Suppressor macrophage treated with lipopolysaccharide for 1 hour (primary cell): ENCODE measurements at regions not wholly inside any gene's neighbourhood (a gene's known extent, or its start where the extent isn't known, plus 50 kb on each side); places are given as distances from the start of the nearest gene placed in this dataset.

ENCODE experiments used
- DNase-seq, 3 donors: peaks; one replicate each; pipeline ENCODE4 v3.0.0-alpha.2; 2020 to 2022

DNA sequence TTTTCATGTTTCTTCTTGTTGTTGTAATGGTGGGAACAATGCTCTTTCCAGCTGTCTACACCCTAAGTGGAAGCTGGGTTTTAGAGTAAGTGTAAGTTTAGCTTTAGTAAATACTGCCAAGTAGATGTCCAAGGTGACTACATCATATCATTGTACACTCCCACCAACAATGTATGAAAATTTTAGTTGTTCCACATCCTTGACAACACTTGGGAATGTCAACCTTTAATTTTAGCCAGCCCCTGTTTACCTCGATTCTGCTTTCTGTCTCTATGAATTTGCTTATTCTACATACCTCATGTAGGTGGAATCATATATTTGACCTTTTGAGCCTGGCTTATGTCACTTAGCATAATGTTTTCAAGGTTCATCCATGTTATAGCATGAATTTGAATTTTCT, 93.0 kb downstream of the MTPAP start:
- no peak for DNase-seq

DNA sequence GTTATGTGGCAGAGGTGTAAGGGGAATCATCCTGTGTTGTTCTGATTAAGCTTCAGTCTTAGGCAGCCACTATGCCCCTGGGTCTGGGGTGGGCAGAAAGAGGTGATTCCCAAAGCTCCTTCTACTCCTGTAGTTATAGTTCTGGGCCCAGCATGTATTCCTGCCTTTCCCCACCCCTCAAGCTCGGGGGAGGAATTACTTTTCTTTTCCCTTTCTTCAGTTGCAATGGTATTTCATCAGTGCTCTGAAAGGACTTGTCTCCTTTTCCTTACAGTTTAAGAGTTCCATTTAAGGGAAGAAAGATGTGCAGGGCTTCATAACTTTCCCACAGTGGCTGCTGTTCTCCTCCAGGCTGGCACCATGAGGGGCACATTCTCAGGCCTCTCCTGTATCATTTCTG, 94.2 kb downstream of the MTPAP start:
- no peak for DNase-seq

DNA sequence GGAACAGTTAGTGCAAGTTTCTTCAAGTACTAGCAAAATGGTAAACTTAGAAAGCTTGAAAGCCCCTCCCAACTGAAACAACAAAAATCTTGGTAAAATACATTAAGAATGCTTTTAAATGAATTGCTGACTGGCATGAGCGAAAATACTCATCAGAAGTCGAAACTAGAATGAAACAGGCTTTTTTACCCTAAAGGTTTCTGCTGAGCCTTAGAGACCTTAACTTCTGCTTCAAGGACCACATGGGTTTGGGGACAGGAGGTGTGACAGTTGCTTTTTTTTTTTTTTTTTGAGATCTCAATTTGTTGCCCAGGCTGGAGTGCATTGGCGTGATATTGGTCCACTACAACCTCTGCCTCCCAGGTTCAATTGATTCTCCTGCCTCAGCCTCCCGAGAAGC, 100.3 kb downstream of the MTPAP start:
- DNase-seq = no peak

DNA sequence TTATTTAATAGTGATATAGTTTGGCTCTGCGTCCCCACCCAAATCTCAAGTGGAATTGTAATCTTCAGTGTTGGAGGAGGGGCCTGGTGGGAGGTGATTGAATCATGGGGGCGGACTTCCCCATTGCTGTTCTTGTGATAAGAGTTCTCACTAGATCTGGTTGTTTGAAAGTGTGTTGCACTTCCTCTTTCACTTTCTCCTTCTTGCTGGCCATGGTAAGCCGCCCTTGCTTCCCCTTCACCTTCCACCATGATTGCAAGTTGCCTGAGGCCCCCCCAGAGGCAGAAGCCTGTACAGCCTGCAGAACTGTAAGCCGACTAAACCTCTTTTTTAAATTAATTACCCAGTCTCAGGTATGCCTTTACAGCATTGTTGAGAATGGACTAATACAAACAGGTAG, 101.4 kb downstream of the MTPAP start:
- DNase-seq = peak; percentile 37 to 46 (median 37)

DNA sequence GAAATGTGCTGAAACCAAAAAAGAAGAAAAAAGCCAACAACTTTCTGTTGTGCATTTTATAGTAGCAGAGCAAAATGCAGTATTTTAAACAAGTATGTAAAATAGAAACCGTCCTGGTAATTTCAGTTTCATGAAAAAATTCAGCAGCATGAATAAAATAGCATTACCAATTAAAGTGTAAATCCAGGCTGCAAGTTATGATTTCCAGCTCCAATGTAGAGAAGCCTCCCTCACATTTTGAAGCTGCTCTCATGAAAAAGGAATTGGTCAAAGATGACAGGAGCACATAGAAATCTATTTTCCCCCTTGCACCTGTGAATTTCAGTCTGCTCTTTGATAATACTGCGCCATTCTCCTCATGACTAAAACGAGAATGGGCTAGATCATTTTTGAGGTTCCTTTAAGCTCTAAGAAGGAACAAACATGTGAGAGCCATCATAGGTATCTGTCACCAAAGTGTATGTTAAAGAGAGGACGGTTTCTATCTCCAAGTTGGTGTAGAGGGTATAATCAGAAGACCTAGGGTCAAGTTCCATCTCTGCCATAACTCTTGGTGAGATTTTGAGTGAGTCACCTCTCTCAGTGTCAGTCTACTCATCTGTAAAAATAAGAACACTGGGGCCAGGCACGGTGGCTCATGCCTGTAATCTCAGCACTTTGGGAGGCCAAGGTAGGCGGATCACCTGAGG, 107.5 kb downstream of the MTPAP start:
- no peak for DNase-seq

DNA sequence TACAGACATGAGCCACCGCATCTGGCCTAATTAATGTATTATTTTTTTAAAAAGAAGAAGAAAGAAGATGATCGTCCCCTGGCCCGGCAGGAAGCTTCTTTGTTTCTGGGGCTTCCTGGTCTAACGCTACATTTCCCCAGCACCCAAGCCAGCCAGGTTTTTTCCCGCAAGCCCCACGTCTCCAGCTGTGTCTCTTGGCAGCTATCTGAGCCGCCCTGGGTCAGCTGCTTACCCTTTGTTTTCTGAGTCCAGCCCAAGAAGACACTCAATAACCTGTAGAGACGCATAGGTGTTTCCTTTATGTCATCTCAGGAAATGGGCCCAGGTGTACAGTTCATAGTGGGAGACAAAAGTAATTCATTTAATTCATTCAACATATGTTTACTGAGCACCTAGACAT, 110.2 kb downstream of the MTPAP start:
- DNase-seq = no peak

DNA sequence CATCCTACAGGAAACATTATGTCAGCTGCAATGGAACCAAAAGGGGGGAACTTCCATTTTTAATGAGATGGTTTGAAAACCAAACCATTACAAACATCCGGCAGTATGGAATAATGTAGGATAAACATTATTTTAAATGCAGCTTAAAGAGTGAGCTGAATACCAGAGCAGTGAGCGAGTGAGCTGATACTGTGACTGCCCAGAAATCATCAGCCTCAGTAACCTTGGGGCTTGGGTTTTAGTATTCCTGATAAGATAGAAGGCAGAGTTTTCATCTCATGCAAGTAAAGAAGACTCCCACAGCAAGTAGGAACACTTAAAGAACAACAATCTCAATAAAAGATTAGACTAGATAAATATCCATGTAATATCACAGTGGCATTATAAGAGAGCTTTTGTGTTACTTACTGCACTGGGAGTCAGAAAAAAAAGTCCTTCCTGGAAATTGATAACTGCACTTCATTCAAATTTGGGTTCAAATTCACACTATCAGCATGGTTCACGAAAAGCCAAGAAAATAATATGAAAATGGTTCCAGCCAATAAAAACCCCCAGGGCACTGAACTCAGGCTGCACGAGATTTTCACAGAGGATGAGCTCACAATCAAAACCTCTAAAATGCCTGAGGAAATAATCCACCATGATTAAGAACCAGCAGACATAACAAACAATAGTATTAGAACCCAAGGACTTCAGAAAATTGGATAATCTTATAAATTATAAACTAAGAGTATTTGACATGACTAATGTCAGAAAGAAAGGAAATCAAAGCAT, 115.7 kb downstream of the MTPAP start:
- DNase-seq = no peak

DNA sequence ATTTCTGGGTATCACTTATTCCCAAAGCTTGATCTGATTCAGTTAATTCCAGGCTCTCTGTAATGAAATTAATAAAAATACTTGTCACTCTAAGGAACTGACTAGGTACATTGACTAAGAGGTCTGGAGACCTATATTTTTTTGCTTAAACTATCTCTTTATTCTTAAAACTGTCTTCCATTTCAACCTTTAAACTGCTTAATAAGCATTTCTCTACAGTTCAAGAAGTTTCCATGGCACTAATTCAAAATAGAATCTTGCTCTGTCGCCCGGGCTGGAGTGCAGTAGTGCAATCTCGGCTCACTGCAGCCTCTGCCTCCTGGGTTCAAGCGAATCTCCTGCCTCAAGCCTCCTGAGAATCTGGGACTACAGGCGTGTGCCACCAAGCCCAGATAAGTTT, 117.4 kb downstream of the MTPAP start:
- DNase-seq = no peak

DNA sequence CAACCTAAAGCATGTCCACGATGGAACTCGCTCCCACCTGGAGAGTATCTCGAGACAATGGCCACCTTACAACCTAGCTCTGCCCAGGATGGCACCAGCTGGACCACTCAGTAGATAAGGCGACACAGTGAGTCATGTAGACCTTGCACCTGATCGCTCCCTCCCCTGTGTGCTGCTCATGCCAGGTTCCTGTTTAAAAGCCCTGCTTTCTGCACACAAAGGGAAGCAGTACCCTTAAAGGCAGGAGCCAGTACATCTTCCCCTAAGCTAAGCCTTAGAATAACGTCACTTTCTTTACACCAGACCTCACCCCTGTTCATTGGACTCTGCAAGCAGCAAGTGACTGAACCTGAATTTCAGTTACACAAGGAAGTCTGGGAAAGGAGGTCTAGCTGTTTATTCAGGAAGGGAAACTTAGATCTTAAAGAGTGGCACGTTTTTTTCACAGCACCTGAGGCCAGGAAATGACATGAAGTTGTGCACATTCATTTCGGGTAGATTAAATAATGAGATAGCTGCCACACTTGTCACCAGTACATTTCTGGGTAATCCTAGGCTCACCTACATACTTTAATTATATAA, 117.9 kb downstream of the MTPAP start:
- DNase-seq = no peak

DNA sequence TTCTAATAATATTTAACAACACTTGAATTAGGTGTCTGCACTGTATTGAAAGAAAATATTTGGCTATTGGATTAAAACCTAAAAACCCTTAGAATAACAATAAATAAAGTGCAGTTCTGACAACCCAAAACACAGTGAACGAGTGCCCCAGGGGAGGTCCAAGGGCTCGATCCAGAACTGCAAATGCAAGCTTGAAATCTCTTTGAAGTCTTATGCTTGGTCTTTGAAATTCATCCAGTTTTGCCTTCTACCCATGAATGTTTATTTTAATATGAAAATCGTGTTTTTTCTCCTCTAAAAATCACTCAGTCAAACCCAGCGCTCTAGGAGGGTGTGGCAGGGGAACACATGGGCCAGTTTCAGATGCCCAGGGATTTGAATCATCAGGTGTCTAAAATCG, 119.5 kb downstream of the MTPAP start:
- DNase-seq = peak in 1 of 3 donors; percentile 12

DNA sequence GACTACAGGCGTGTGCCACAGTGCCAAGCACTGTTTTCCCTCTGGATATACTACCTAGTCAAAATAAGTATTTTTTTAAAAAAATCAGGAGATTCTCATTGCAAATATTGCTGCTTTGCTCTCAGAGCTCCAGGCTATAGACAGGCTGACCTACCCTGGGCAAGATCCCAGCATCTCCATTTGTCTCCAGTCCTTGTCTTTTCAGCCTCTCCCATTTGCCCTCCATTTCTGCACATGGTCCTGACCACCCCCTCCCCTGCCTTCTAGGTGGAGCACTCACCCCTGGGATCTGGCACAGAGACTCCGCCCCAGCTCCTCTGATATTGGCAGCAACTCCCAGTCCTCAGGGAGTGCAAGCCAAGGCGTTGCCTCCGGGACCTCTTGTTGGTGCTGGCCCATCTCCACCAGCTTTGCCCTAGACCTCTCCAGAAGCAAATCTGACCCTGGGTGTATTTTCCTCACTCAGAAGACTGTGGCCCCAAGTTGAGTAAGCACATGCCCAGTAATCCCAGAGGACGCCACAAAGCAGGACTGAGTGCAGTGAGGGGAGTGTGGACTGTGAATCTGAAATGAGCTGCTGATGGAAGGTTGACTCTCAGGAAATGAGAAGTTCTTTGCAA, 120.6 kb downstream of the MTPAP start:
- peak in 1 of 3 donors; percentile 13 for DNase-seq

DNA sequence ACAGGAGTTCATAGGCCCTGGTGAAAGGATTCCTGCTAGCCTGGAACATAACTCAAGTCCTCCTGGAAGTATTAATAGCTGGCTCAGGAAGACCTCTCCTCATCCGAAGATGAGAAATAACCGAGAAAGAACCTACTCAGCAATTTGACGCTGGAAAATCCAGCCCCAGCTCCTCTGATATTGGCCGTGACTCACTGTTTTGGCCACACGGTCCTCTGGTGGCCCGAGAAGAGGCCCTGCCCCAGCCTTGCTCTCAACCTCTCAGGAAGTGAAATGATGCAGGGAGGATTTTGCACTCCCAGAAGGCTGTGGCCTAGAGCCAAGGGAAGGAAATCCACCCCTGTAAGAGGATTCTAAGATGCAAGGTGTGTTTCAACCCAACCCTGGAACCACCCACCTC, 121.6 kb downstream of the MTPAP start:
- DNase-seq = peak in 2 of 3 donors; percentile 23 to 25

DNA sequence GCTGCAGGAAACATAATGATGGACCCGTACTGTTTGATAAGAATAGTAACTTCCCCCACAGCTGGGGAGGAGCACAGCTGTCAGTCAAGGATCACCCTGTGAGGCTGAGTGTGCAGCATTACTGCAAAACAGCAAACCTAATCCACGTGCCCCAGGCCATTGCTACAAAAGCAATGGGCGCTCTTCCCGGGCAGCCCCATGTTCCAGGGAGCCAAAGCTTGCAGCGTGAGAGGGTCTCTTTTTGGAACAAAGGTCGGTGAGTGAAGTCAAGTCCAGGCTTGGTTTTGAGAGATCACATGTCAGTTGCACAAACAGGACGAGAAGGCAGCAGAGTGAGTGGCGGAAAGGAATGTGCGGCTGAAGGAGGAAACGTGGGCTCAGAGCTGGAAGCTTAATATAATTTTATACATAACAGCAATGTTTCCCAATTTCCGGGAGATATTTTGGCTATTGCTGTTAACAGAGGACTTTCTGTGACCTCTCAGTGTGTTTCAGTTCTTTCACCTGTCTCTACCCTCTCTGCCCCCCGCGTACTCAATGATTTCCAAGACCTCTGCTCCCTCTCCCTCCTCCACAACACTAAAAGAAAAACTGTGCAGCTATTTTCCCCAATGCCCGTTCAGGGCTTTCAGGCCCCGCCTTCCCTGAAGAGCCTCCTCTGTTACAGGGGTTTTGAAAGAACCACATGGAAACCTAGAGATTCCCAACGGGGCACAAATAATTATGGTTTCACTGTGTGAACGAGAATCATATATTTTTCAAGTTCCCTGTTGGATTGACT, 128.9 kb downstream of the MTPAP start:
- peak; percentile 19 to 39 (median 22) for DNase-seq

DNA sequence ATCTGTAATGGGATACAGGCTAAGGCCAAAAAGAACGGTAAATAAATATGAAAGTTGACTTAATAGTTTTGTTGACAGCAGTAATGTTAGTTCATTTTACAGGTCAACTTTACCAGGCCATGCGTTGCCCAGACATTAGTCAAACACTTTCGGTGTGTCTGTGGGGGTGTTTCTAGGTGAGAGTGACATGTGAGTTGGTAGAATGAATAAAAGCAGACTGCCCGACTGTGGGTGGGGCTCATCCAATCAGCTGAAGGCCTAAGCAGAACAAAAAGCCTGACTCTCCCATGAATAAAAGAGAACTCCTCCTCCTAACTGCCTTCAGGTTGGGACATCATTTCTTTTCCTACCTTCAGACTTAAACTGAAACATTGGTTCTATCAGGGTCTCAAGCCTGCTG, 132.3 kb downstream of the MTPAP start:
- no peak for DNase-seq

DNA sequence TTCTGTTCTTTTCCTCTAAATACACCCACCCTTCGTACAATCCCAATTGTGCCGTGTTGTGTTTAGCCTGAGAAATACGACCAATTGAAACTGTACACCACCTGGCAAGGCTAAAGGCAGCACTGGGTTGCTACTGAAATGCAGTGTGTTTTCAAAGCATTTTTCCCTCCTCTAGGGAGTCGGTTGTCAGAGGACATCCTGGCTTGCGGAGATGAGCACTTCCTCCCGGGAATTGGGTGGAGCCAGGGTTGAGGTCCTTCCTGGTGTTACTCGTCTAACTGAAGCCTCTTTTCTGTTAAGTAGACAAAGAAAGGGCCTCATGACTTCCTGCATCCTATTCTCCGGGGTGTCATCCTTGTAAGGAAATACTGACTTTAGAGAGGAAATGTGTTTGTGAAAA, 133.5 kb downstream of the MTPAP start:
- DNase-seq = no peak

DNA sequence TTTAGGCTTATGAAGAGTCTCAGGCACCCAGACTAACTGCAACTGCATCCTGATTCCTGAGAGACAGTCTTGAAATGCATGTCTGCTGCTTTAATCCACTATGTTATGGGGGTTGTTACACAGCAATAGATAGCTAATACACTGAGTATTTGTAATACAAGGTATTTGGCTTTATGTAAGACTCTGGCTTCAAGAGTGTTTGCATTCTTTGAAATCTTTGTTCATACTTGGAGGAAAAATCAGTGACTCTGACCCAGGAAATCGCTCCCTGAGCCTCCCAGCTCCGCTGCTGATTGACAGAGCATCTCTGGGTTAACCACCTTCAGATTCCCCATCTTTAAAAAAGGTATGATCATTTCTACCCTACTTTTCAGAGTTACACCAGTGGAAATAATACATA, 133.9 kb downstream of the MTPAP start:
- DNase-seq = no peak

DNA sequence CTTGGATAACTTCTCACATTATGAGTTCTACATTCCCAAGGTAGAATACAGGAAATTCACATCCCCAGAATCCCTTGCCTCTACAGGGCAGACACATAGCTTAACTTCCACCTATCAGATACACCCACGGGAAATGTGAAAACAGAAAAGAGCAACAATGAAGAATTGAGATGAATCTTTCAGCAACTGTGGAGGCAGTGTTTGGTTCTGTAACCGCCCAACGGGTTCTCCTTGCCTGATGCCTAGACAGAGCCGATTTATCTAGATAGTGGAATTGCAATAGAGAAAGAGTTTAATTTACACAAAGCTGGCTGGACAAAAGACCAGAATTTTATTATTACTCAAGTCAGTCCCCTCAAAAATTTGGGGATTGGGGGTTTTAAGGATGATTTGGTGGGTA, 138.8 kb downstream of the MTPAP start:
- no peak for DNase-seq

DNA sequence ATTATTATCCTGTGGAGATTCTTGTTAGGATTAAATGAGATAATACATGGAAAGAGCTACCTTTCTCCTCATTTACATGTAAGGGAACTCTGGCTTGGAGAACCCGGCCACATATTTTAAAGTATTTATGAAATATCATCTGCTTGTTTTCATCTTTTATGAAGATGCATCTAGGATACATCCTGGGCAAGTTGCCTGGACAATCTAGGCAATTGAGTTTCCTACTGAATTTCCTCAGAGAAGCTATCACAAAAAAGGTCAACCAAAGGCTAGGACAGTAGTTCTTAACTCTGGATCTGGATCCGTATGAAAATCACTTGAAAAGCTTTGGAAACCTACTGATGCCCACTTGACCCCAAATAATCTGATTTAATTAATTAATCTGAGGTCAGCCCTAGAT, 140.7 kb downstream of the MTPAP start:
- no peak for DNase-seq

DNA sequence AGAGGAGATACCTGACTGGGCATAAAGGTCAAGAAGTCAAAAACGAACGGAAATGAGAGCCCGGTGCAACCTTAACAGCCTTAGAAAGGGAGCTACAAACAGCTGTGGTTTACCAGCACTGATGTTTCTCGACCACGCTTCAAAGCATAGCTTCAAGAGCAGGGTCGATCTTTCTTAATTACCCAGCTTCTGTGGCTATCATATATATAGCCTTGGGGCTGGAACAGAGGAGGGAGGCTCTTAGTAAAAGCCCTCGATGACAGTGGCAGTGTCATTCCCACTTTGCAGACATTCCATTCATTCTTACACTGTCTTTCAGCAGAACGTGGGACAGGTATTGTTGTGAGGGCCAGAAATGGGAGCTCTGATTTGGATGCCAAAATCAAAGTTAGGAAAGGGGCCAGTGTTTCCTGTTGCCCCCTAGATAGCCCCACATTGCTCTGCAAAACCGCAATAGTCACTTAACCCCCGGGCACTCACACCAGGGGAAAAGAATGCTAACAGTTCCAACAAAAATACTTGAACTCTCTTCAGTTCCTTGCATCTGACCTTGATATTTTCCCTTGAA, 141.5 kb downstream of the MTPAP start:
- no peak for DNase-seq

DNA sequence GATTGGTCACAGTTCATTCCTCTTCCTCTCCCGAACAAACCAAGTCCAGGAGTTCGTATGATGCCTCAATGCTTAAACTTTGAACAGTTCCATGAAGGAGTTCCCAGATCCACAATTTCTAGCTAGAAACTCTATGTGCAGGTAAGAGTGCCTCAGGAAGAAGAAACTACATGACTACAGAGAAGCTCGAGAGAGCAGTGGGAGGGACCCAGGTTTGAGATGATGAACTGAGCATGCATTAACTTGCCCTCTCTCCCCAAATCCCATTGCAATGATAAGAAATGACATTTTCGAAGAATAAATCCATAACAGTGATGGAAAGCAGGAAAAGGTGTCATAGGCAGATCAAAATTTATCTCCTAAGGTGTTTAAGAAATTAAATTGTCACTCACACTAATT, 140.6 kb upstream of the JCAD start:
- DNase-seq = no peak

DNA sequence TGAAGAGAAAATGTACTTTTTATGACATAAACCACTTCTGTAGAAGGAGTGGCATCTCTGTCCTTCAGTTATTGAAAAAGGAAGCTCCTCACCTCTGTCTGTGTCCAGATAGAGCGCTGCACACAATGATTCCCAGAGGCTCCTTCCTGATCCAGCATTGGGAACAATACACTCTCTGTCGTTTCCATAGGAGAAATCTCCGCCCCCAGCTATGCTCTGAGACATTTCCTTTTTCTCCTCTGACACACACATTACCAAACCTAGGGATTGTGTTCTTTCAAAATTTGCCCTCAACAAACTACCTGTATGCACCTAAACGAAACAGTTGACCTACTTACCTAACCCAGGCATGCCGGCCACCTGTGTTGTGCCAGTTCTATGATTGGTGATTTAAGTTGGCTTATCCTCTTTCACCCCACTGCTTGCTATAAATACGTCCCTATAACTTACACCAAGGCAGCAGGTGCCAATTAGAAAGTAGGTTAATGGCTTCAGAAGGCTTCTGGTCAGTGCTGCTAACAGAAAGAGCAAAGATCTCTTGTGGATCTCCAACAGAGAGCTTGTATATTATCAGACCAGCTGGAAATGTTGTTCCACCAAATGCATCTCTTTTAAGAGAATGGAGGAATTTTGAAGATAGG, 140.1 kb upstream of the JCAD start:
- no peak for DNase-seq

DNA sequence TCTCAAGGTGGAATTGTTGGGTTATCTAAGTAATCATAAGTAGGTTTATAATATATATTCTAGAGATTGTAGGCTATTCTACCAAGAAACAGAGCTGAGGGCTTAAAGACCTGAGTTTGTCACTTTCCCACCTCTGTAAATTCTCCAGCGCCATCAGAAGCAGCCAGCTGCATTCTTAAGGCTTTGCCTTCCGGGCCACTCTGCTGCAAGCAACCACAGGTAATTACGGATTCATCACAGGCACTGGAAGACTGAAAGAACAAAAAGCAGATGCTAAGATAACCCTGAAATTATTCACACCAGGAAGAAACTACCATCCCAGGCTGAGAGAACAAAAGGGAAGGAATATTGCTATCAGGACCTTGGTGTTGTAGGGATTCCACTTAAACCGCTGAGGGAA, 137.8 kb upstream of the JCAD start:
- no peak for DNase-seq
